ENCODE measurements at regions not wholly inside any gene's neighbourhood (a gene's known extent, or its start where the extent isn't known, plus 50 kb on each side); places are given as distances from the start of the nearest gene placed in this dataset.

DNA sequence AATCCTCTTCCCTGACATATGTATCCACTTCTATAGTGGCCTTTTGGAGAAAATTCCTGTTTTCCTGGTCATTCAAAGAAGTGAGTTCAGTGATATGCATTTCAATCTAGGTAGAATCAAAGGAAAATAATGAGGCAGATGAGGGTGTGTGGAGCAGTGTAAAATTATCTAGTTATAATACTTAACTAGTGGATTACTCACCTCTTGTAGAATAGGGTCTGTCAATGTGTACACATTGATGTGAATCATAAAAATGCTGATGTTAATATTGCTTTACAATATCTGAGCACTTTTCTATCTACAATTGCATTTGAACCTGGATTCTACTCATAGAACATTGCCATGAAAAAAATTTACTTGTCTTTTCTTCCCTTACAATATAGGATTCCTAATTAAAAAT is 293.5 kb downstream of the GBA3 start:
- Histone ChIP-seq H3K9me2 (replicated peaks; ENCODE audit: control insufficient read depth, low read length) (no peaks in the 10 kb centered on the region), H3K79me2 (ENCODE audit: control insufficient read depth, low read length) (no peaks in the 10 kb centered on the region), H3K27me3 (ENCODE audit: control insufficient read depth, low read length) (no peaks in the 10 kb centered on the region), H3K4me1 (ENCODE audit: control insufficient read depth, low read length) (no peaks in the 10 kb centered on the region), H3K27ac (ENCODE audit: low read depth, low read length) (no peak overlapping the region), H3K36me3 (ENCODE audit: control insufficient read depth, low read length) (no peaks in the 10 kb centered on the region), H3F3A (ENCODE audit: control insufficient read depth, insufficient read depth) (no peaks in the 10 kb centered on the region), H3K4me3 (ENCODE audit: low read length) (no peak overlapping the region), H3K4me2 (ENCODE audit: low read length) (no peak overlapping the region), H3K9me3 (ENCODE audit: control insufficient read depth, insufficient read depth, low read length) (no peaks in the 10 kb centered on the region), H4K20me1 (ENCODE audit: control insufficient read depth, insufficient read depth, low read depth, low read length) (no peaks in the 10 kb centered on the region)
- no peak for TF ChIP-seq EZH2phosphoT487 (IDR thresholded peaks at IDR 0.05; ENCODE audit: borderline replicate concordance, low read length)
- TF ChIP-seq CTCF (IDR thresholded peaks at IDR 0.05; ENCODE audit: low read depth, low read length, poor library complexity, severe bottlenecking) = no peak

DNA sequence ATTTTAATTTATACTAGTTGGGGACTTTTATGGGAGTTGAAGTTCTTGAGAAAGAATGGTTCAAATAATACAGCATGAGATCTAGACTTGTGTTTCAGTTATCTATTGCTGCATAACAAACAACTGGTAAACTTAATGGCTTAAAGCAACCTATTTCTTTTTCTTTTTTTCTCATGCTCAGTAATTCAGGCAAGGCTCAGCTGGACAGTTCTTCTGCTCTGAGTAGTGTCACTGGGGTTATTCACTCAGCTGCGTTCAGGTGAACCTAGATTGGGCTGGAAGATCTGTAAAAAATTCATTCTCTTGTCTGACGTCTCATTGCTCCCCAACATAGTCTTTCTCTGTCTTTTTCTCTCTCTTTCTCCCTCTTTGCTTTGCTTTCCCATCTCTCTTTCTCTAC is 291.7 kb downstream of the GBA3 start:
- no peaks in the 10 kb centered on the region for H3K36me3 ChIP-seq (ENCODE audit: control insufficient read depth, low read length)
- no peaks in the 10 kb centered on the region for H4K20me1 ChIP-seq (ENCODE audit: control insufficient read depth, insufficient read depth, low read depth, low read length)
- H3K4me1 ChIP-seq (ENCODE audit: control insufficient read depth, low read length) = no peaks in the 10 kb centered on the region
- TF ChIP-seq CTCF (IDR thresholded peaks at IDR 0.05; ENCODE audit: low read depth, low read length, poor library complexity, severe bottlenecking) (no peak), EZH2phosphoT487 (IDR thresholded peaks at IDR 0.05; ENCODE audit: borderline replicate concordance, low read length) (no peak)
- H3K4me2 ChIP-seq (ENCODE audit: low read length) = no peak overlapping the region
- H3K27ac ChIP-seq (ENCODE audit: low read depth, low read length) = no peak overlapping the region
- no peaks in the 10 kb centered on the region for H3F3A ChIP-seq (ENCODE audit: control insufficient read depth, insufficient read depth)
- no peak overlapping the region for H3K4me3 ChIP-seq (ENCODE audit: low read length)
- no peaks in the 10 kb centered on the region for H3K79me2 ChIP-seq (ENCODE audit: control insufficient read depth, low read length)
- H3K27me3 ChIP-seq (ENCODE audit: control insufficient read depth, low read length) = no peaks in the 10 kb centered on the region
- H3K9me3 ChIP-seq (ENCODE audit: control insufficient read depth, insufficient read depth, low read length) = no peaks in the 10 kb centered on the region
- H3K9me2 ChIP-seq (replicated peaks; ENCODE audit: control insufficient read depth, low read length) = no peaks in the 10 kb centered on the region

GRCh38 chr4:22978656-22979055 is 285.9 kb downstream of the GBA3 start:
- H3K27ac ChIP-seq (ENCODE audit: low read depth, low read length) = no peak overlapping the region
- no peaks in the 10 kb centered on the region for H3F3A ChIP-seq (ENCODE audit: control insufficient read depth, insufficient read depth)
- no peaks in the 10 kb centered on the region for H3K9me3 ChIP-seq (ENCODE audit: control insufficient read depth, insufficient read depth, low read length)
- no peaks in the 10 kb centered on the region for H3K79me2 ChIP-seq (ENCODE audit: control insufficient read depth, low read length)
- H4K20me1 ChIP-seq (ENCODE audit: control insufficient read depth, insufficient read depth, low read depth, low read length) = no peaks in the 10 kb centered on the region
- no peak overlapping the region for H3K4me3 ChIP-seq (ENCODE audit: low read length)
- H3K36me3 ChIP-seq (ENCODE audit: control insufficient read depth, low read length) = no peaks in the 10 kb centered on the region
- no peak for TF ChIP-seq EZH2phosphoT487 (IDR thresholded peaks at IDR 0.05; ENCODE audit: borderline replicate concordance, low read length)
- no peak for TF ChIP-seq CTCF (IDR thresholded peaks at IDR 0.05; ENCODE audit: low read depth, low read length, poor library complexity, severe bottlenecking)
- H3K27me3 ChIP-seq (ENCODE audit: control insufficient read depth, low read length) = no peaks in the 10 kb centered on the region
- no peaks in the 10 kb centered on the region for H3K4me1 ChIP-seq (ENCODE audit: control insufficient read depth, low read length)
- no peaks in the 10 kb centered on the region for H3K9me2 ChIP-seq (replicated peaks; ENCODE audit: control insufficient read depth, low read length)
- H3K4me2 ChIP-seq (ENCODE audit: low read length) = no peak overlapping the region

DNA sequence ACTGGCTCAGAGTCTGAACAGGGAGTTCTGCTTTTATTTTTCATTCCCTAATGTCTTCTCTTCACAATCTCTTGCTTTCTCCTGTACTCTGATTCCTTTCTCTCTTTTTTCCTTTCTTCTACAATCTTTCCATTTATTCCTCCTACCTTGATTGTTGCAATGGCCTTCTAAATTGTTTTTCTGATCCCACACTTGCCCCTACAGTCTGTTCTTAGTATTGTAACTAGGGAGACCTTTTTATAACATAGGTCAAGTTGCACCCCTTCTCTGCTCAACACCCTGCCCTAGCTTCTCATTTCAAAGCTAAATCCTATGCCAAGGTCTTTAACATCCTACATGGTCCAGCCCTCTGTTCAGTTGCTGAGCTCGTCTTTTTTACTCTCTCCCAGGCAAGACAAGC is 277.9 kb downstream of the GBA3 start:
- H3K4me1 ChIP-seq (ENCODE audit: control insufficient read depth, low read length) = no peaks in the 10 kb centered on the region
- H3F3A ChIP-seq (ENCODE audit: control insufficient read depth, insufficient read depth) = no peaks in the 10 kb centered on the region
- no peaks in the 10 kb centered on the region for H3K9me2 ChIP-seq (replicated peaks; ENCODE audit: control insufficient read depth, low read length)
- no peaks in the 10 kb centered on the region for H3K79me2 ChIP-seq (ENCODE audit: control insufficient read depth, low read length)
- no peaks in the 10 kb centered on the region for H3K36me3 ChIP-seq (ENCODE audit: control insufficient read depth, low read length)
- no peak overlapping the region for H3K4me3 ChIP-seq (ENCODE audit: low read length)
- TF ChIP-seq CTCF (IDR thresholded peaks at IDR 0.05; ENCODE audit: low read depth, low read length, poor library complexity, severe bottlenecking) (no peak), EZH2phosphoT487 (IDR thresholded peaks at IDR 0.05; ENCODE audit: borderline replicate concordance, low read length) (no peak)
- no peaks in the 10 kb centered on the region for H4K20me1 ChIP-seq (ENCODE audit: control insufficient read depth, insufficient read depth, low read depth, low read length)
- no peak overlapping the region for H3K4me2 ChIP-seq (ENCODE audit: low read length)
- no peaks in the 10 kb centered on the region for H3K9me3 ChIP-seq (ENCODE audit: control insufficient read depth, insufficient read depth, low read length)
- H3K27ac ChIP-seq (ENCODE audit: low read depth, low read length) = no peak overlapping the region
- H3K27me3 ChIP-seq (ENCODE audit: control insufficient read depth, low read length) = no peaks in the 10 kb centered on the region
